ENCODE measurements at regions not wholly inside any gene's neighbourhood (a gene's known extent, or its start where the extent isn't known, plus 50 kb on each side); places are given as distances from the start of the nearest gene placed in this dataset.

GRCh38 chr5:36441280-36441679, 139.6 kb upstream of the RANBP3L start:
- WGBS, 5 donors, result 79 to 92% (median 85%) methylated on average over 1 of the region's 1 CpG
- no peaks in the 10 kb centered on the region for H3K9me3 ChIP-seq
- H3K4me1 ChIP-seq, result no peaks in the 10 kb centered on the region
- no peak overlapping the region for H3K4me3 ChIP-seq
- TF ChIP-seq POLR2AphosphoS5 (IDR thresholded peaks at IDR 0.05) (no peak), CTCF (IDR thresholded peaks at IDR 0.05 in 8 of 11, conservative IDR thresholded peaks at IDR 0.05 in 3 of 11) (no peak), POLR2A (IDR thresholded peaks at IDR 0.05) (no peak)
- intact Hi-C loops (cut with DNase I; ENCODE audit: low total_unique reads), result no loop called here
- DNase-seq, result no peak
- H3K36me3 ChIP-seq, result no peaks in the 10 kb centered on the region
- no peak overlapping the region for H3K27ac ChIP-seq
- peaks cover 0 to 9% (median 0%) of the 10 kb centered on the region in 7 donors for H3K27me3 ChIP-seq (replicated peaks in 1 of 7)

GRCh38 chr5:36442352-36442751, 140.7 kb upstream of the RANBP3L start:
- H3K36me3 ChIP-seq, result no peaks in the 10 kb centered on the region
- 66 to 72% (median 71%) methylated on average over 7 of the region's 7 CpGs for WGBS, 5 donors
- H3K4me3 ChIP-seq, result no peak overlapping the region
- H3K9me3 ChIP-seq, result no peaks in the 10 kb centered on the region
- intact Hi-C loops (cut with DNase I; ENCODE audit: low total_unique reads), result no loop called here
- no peaks in the 10 kb centered on the region for H3K4me1 ChIP-seq
- DNase-seq, result no peak
- no peak for TF ChIP-seq CTCF (IDR thresholded peaks at IDR 0.05 in 8 of 11, conservative IDR thresholded peaks at IDR 0.05 in 3 of 11)
- TF ChIP-seq POLR2AphosphoS5 (IDR thresholded peaks at IDR 0.05), result no peak
- peaks cover 0 to 1% (median 0%) of the 10 kb centered on the region in 7 donors for H3K27me3 ChIP-seq (replicated peaks in 1 of 7)
- H3K27ac ChIP-seq, result no peak overlapping the region

GRCh38 chr5:36442796-36443195, 141.1 kb upstream of the RANBP3L start:
- intact Hi-C loops (cut with DNase I; ENCODE audit: low total_unique reads), result no loop called here
- no peaks in the 10 kb centered on the region for H3K36me3 ChIP-seq
- no peaks in the 10 kb centered on the region for H3K27me3 ChIP-seq (replicated peaks in 1 of 7)
- H3K9me3 ChIP-seq, result no peaks in the 10 kb centered on the region
- TF ChIP-seq POLR2A (IDR thresholded peaks at IDR 0.05), result no peak
- no peak for TF ChIP-seq POLR2AphosphoS5 (IDR thresholded peaks at IDR 0.05)
- no peak for TF ChIP-seq CTCF (IDR thresholded peaks at IDR 0.05 in 8 of 11, conservative IDR thresholded peaks at IDR 0.05 in 3 of 11)
- H3K4me1 ChIP-seq, result no peaks in the 10 kb centered on the region
- no peak for DNase-seq
- WGBS, 5 donors, result 16 to 38% (median 24%) methylated on average over 1 of the region's 1 CpG
- no peak overlapping the region for H3K27ac ChIP-seq
- H3K4me3 ChIP-seq, result no peak overlapping the region

- H3K27me3 ChIP-seq (replicated peaks in 1 of 7), result no peaks in the 10 kb centered on the region
- intact Hi-C loops (cut with DNase I; ENCODE audit: low total_unique reads), result no loop called here
- H3K36me3 ChIP-seq, result no peaks in the 10 kb centered on the region
- no peak for DNase-seq
- WGBS, 5 donors, result 74 to 97% (median 85%) methylated on average over 3 of the region's 3 CpGs
- no peak overlapping the region for H3K4me3 ChIP-seq
- no peaks in the 10 kb centered on the region for H3K4me1 ChIP-seq
- no peak for TF ChIP-seq POLR2A (IDR thresholded peaks at IDR 0.05)
- no peak for TF ChIP-seq POLR2AphosphoS5 (IDR thresholded peaks at IDR 0.05)
- TF ChIP-seq CTCF (IDR thresholded peaks at IDR 0.05 in 8 of 11, conservative IDR thresholded peaks at IDR 0.05 in 3 of 11), result no peak
- no peaks in the 10 kb centered on the region for H3K9me3 ChIP-seq
- H3K27ac ChIP-seq, result no peak overlapping the region
Measured at GRCh38 chr5:36443941-36444340, 142.2 kb upstream of the RANBP3L start.

Measured in spleen (tissue), 11 donors.